Myocyte (in vitro differentiated cells): ENCODE measurements at regions not wholly inside any gene's neighbourhood (a gene's known extent, or its start where the extent isn't known, plus 50 kb on each side); places are given as distances from the start of the nearest gene placed in this dataset.

Experiments
- DNase-seq: peaks from one replicate; pipeline ENCODE4 v3.0.0-alpha.2; 2012; ENCODE audit warnings: low read depth

- no peak for DNase-seq
Measured at GRCh38 chr2:188713961-188714360, 260.2 kb upstream of the COL3A1 start.

GRCh38 chr2:188720811-188721605 is 253.2 kb upstream of the COL3A1 start:
- DNase-seq = peak; percentile 72

- no peak for DNase-seq
Measured at GRCh38 chr2:188721784-188722183, 252.4 kb upstream of the COL3A1 start.

- DNase-seq = peak; percentile 43
Measured at GRCh38 chr2:188725746-188726360, 248.3 kb upstream of the COL3A1 start.

GRCh38 chr2:188726626-188727247 is 247.4 kb upstream of the COL3A1 start:
- no peak for DNase-seq

DNA sequence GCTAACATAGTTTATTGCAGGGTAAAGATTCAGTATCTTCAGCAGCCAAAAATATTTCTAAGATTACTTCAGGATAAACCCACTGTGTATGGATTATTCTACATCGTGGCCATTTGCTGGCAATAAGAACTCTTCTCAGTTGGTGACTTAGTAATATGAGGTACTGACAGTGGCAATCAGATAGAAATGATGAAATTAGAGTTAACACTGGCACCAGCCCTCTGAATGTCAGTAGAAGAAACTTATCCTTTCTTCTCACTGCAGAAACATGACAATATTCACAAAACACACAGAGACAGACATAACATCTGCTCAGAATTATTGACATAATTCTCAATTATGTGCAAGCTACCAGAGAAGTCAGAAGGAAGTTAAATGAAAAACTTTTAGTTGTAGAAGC is 246.3 kb upstream of the COL3A1 start:
- no peak for DNase-seq

- DNase-seq = peak; percentile 41
Measured at GRCh38 chr2:188734691-188735090, 239.5 kb upstream of the COL3A1 start.

- no peak for DNase-seq
Measured at GRCh38 chr2:188746727-188747126, 227.4 kb upstream of the COL3A1 start.

DNA sequence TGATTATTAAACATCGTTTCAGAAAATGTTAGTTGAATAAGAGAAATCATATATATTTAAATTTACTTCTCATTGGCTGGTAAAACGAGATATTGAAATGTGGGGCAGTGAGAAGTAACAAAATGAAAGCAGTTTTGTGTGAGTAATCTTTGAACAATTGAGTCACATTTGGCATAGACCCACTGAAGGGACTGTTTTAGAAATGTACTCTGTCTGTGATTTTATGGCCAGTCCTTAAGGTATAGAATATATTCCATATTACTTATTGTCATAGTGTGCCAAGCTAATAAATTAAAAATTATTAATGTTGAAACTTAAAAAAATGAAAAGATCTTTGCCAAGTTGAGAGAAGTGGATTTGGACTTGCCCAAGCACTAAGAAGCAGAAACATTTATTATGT is 222.4 kb upstream of the COL3A1 start:
- no peak for DNase-seq

- no peak for DNase-seq
Measured at GRCh38 chr2:188752311-188752710, 221.9 kb upstream of the COL3A1 start.

- no peak for DNase-seq
Measured at GRCh38 chr2:188762151-188762550, 212.0 kb upstream of the COL3A1 start.

GRCh38 chr2:188765522-188766470 is 208.4 kb upstream of the COL3A1 start:
- DNase-seq = peak; percentile 53

DNA sequence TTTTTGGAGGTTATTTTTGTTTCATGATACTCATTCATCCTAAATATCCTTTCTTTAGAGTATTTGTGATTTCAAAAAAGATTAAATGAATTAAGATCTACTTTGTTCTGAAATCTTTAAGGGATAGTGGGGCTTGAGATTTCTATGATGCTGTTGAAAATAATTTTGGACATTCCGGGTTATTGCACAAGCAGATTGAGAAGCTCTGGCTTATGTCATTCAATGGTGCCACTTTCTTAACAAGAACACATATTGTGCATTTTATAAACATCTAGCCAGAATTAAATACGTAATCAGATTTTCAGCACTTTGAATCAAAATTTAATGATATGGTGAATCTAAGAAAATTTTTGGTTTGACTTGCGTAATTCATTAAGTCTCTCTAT is 207.7 kb upstream of the COL3A1 start:
- DNase-seq = no peak

DNA sequence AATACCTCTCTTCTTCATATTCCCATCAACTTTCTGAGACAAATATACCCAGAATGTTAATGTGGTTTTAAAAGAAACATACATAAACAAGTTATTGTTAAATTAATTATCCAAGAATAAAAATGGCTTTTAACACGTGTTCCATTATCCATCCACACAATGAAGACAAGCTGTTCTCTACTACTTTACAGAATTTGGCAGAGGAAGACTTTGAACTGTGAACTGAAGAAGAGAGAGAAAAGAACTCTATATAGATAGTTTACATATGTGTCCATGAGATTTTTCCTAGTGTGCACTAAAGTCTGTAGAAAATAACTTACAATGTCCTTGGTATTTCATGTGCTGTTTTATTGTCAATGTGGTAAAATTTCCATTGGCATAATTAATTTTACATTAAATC is 207.0 kb upstream of the COL3A1 start:
- DNase-seq = no peak

GRCh38 chr2:188770296-188770695 is 203.9 kb upstream of the COL3A1 start:
- DNase-seq = no peak

DNA sequence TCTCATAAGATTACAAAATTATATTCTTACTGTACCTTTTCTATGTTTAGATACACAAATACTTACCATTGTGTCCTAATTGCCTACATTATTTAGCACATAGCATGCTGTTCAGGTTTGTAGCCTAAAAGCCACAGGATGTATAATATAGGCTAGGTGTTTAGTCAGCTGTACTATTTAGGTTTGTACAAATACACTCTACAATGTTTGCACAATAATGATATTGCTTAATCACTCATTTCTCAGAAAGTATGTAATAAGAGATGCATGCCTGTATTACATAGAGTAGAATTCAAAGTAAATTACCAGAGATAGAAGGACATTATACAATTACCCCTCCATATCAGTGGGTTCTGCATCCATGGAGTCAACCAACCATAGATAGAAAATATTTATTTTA is 201.1 kb upstream of the COL3A1 start:
- no peak for DNase-seq

DNA sequence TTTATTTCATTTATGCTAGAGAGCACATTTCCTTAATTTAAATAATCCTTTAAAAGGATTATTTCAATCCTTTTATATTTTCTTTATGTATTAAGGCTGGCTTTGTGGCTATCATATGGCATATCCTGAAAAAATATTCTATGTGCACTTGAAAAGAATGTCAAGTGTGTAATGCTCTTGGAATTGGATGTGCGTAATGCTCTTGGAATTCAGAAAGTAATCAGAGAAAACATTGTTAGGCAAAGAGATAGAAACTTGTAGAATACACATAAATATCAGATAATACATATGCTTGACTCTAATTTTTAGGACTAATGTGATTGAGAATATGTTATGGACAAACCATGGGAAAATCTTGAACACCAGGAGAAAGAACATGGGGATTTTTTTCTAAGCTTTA is 197.5 kb upstream of the COL3A1 start:
- DNase-seq = peak; percentile 20

- peak; percentile 43 for DNase-seq
Measured at GRCh38 chr2:188784269-188784762, 189.9 kb upstream of the COL3A1 start.

- DNase-seq = no peak
Measured at GRCh38 chr2:188785061-188785460, 189.1 kb upstream of the COL3A1 start.

- peak; percentile 8 for DNase-seq
Measured at GRCh38 chr2:188785490-188785889, 188.7 kb upstream of the COL3A1 start.

DNA sequence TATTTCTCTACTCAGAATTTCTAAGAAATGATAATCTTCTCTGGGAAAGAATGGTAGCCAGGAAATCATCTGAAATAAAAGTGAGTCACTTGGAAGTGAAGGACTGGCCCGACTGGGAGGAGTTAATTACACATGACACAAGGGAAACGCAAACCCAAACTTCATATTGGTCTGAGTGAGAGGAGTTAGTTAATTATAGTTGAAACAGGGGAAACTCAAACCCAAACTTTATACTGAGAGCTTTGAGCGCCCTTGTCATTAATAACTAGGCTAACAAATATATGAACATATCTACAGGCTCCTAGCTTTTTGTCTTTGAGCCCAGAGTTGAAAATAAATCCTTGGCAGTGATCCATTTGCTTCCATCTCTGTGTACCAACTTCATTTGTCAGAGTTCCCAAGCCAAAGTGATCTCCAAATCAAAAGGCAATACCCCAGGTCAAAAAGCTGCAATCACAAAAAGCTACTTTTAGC is 187.8 kb upstream of the COL3A1 start:
- DNase-seq = peak; percentile 78
